Left lobe of liver (tissue), 2 donors: ENCODE measurements at regions not wholly inside any gene's neighbourhood (a gene's known extent, or its start where the extent isn't known, plus 50 kb on each side); places are given as distances from the start of the nearest gene placed in this dataset.
A peak's percentile ranks its signal among the peaks of the same experiment; 100 is the strongest.

Experiments
- ATAC-seq: fragments of 200-7000 bp; cut with Tn5 transposase; one replicate; pipeline ENCODE4 v1.9.1; 2020; ENCODE audit warnings: mild to moderate bottlenecking, moderate library complexity
- DNase-seq: peaks from one replicate; pipeline ENCODE4 v3.0.0-alpha.2; 2020; ENCODE audit warnings: low spot score
- donor health status: DM: no; HTN: no; CAD: no; lungs with moderate emphysema.
- donor health status: DM: no; HTN: yes; CAD: no.

DNA sequence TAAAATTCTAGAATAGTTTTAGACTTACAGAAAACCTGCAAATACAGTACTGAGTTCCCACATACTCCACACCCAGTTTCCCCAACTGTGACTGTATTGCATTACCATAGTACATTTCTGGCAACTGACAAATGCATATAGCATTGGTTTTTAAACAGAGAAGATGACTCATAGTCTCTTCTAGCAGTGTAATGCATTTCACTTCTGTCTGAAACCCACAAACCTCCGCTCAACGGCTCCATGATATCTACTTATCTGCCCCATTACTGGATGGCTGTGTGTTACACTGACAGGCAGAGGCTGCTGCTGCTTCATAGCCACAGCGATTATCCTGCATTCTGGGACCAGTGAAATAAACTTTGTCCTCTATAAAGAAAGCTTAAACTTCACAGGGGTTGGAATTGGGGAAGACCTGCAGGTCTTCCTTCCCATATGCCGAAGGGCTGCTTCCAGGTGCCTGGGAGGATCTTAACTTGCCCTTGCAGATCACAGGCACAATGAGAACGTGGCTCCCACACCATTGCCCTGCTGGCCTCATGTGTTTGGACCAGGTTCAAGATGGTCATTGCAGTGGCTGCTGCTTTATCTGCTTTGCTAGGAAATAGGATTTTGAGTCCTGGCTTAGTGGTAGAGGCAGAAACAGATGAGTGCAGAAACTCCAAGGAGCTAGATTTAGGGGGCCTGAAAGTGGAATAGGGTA lies 742.6 kb upstream of the HS6ST1 start:
- no peak for ATAC-seq
- DNase-seq = no peak

DNA sequence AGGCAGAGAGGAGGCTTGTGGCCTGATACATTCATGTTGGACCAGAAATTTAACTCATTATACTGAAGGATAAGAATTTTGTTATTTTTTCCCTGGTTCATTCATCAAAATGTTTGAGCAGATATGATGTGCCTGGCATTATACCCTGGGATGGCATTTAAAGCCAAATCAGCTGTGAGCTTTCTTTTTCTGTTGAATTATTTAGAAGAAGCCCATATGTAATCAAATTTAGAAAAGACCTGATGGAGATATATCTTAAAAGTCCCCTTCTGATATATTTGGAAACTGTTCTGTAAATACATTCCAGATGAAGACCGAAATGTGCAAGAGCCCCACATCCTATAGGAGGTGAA lies 743.1 kb upstream of the HS6ST1 start:
- ATAC-seq (no peak), DNase-seq (no peak)

GRCh38 chr2:129062146-129062912 lies 743.7 kb upstream of the HS6ST1 start:
- no peak for ATAC-seq

GRCh38 chr2:129067070-129067469 lies 748.4 kb upstream of the HS6ST1 start:
- DNase-seq (no peak), ATAC-seq (no peak)

More at GRCh38 chr2:129062146-129062912, 743.7 kb upstream of the HS6ST1 start:
- DNase-seq = no peak

DNA sequence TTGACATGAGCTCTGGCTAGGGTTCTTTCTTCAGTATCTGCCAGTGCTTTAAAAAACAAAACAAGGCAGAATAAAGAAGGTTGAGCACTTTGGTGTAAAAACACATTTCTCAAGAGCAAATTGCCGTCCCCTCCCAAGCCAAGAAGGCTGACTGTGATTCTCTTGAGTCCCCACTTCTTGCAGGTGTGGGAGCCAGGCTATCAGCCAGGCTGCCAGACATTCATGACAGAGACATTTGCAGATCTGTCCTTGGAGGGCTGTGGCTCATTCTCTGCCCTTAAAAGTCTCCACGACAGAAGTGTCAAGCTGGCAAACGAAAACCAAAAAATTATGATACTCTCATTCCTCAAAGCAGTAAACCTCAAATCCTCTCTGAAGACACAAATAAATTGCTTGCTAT lies 749.3 kb upstream of the HS6ST1 start:
- ATAC-seq = no peak
- no peak for DNase-seq

DNA sequence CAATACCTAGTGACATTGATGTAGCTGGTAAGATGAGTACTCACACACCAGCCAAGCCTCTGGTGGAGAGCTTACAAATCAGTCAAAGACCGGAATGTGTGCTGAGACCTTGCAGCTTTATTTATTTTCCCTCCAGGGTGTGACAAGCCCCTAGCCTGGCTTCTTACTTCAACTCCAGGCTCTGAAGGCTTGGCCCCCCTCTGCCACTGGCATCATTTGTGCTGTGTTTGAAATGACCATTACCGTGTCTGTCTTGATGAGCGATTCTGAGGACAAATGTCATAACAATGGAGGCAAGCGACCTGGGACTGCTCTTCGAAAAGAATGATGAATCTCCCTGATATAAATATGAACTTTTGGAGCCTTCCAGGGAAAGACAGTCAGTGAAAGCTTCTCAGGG lies 749.9 kb upstream of the HS6ST1 start:
- ATAC-seq (no peak), DNase-seq (no peak)

- peak; percentile 54 for DNase-seq
- peak; percentile 90 for ATAC-seq
These were observed 751.4 kb upstream of the HS6ST1 start for GRCh38 chr2:129069875-129070594.

- ATAC-seq (no peak), DNase-seq (no peak)
These were observed 752.0 kb upstream of the HS6ST1 start for GRCh38 chr2:129070663-129071062.

- no peak for ATAC-seq
- DNase-seq = no peak
These were observed 752.9 kb upstream of the HS6ST1 start for GRCh38 chr2:129071531-129071930.

- ATAC-seq (no peak), DNase-seq (no peak)
These were observed 755.7 kb upstream of the HS6ST1 start for GRCh38 chr2:129074298-129074920.

GRCh38 chr2:129078548-129078947 lies 759.9 kb upstream of the HS6ST1 start:
- no peak for DNase-seq
- no peak for ATAC-seq

DNA sequence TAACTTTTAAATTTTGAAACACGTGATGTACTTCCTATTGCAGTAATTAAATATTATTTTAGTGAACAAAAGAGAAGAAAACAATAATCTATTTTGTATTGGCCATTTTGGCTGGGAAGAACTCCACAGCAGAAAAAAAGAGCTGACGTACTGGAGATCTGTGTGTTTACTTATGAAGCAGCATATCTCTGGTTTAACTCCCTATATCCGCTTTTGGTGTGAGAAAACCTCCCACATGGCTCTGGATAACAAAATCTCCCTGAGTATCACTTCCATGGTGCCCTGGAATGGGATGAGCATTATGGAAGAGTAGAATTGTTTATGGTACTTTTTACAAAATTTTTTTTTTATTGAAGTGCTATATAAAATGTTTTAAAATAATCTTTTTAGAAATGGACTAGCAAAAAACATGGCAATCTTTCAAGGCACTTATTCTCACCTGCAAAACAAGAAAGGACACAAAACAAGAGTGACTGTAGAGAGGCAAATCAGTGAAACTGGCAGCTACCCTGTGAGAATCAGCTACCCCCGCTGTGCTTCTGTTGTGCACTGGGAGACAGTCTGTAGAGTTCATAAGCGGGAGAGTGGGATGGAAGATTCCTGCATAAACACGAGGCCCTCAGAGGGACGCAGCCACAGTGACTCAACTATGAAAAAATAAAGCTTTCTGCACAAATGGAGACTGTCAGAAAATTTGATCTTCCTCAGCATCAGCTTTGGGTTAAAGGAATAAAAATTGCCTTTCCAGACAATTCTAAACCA lies 762.2 kb upstream of the HS6ST1 start:
- DNase-seq (no peak), ATAC-seq (no peak)

- ATAC-seq (no peak), DNase-seq (no peak)
These were observed 766.7 kb upstream of the HS6ST1 start for GRCh38 chr2:129085386-129085785.

- DNase-seq = no peak
These were observed 768.6 kb upstream of the HS6ST1 start for GRCh38 chr2:129087133-129087813.

GRCh38 chr2:129091620-129092019 lies 773.0 kb upstream of the HS6ST1 start:
- ATAC-seq (no peak), DNase-seq (no peak)

More at GRCh38 chr2:129087133-129087813, 768.6 kb upstream of the HS6ST1 start:
- no peak for ATAC-seq

DNA sequence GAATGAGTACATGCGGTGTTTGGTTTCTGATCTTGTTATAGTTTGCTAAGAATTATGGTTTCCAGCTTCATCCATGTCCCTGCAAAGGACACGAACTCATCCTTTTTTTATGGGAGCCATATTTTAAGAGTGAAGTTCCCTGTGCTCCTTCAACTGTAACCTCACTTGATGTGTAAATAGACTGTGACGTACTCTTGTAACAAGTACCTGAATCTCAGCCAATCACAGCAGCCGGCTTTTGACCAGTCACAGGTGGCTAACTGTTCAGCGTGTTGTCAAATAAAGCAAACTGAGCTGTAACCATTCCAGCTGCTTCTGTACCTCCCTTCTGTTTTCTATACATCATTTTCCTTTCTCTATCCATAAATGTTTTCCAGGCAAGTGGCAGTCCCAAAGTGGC lies 774.3 kb upstream of the HS6ST1 start:
- ATAC-seq (no peak), DNase-seq (no peak)

DNA sequence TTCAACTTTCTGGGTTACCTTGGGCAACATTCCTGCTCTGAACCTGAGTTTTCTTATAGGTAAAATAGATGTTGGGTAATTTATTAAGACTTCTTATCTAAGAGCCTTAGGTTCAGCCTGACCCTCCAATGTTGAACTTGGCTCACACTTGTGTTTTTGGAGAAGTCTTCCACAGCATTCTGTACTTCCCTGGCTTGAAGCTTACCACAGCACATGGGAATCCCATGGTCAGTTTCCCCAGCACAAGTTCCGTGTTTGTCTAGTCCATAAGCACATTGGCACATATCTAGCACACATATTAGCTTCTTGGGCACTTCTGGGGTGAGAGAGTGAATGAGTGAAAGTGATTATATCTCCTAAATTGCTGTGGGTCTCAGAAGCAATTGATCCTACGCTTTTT lies 782.5 kb upstream of the HS6ST1 start:
- ATAC-seq = no peak
- DNase-seq = no peak

GRCh38 chr2:129103936-129104878 lies 785.5 kb upstream of the HS6ST1 start:
- ATAC-seq (no peak), DNase-seq (no peak)

GRCh38 chr2:129112181-129112580 lies 793.5 kb upstream of the HS6ST1 start:
- ATAC-seq (no peak), DNase-seq (no peak)
